Heart left ventricle (tissue), 16 donors: ENCODE measurements at regions not wholly inside any gene's neighbourhood (a gene's known extent, or its start where the extent isn't known, plus 50 kb on each side); places are given as distances from the start of the nearest gene placed in this dataset.
A peak's percentile ranks its signal among the peaks of the same experiment; 100 is the strongest.

ENCODE experiments used
- ATAC-seq, 4 donors: fragments of 200-7000 bp; cut with Tn5 transposase; one replicate each; pipeline ENCODE4 v1.9.1; 2020 to 2022; ENCODE audit warnings: moderate library complexity in 4 of 4, mild to moderate bottlenecking in 3 of 4, moderate number of reproducible peaks in 1 of 4
- DNase-seq, 5 donors: peaks; one replicate each; pipeline ENCODE4 v3.0.0-alpha.2; 2020
- H3K27ac ChIP-seq, 12 donors: fragments of 200-600 bp; sonication (generic) in 4 of 12; one replicate each; pipeline versions ENCODE4 v1.5.0 to v1.8.0; 2016 to 2022; ENCODE audit warnings: mild to moderate bottlenecking in 2 of 12
- H3K27me3 ChIP-seq, 9 donors: fragments of 200-600 bp; sonication (generic) in 2 of 9; one replicate each; pipeline versions ENCODE4 v1.5.1 to v1.8.0; 2016 to 2022; ENCODE audit warnings: mild to moderate bottlenecking in 3 of 9
- H3K36me3 ChIP-seq, 9 donors: fragments of 200-600 bp; sonication (generic) in 2 of 9; one replicate each; pipeline versions ENCODE4 v1.5.0 to v1.8.0; 2018 to 2022; ENCODE audit warnings: mild to moderate bottlenecking in 2 of 9
- H3K4me1 ChIP-seq, 12 donors: fragments of 200-600 bp; sonication (generic) in 4 of 12; one replicate each; pipeline versions ENCODE4 v1.5.0 to v1.8.0; 2016 to 2022; ENCODE audit warnings: mild to moderate bottlenecking in 3 of 12
- H3K4me3 ChIP-seq, 12 donors: fragments of 200-600 bp; sonication (generic) in 4 of 12; one replicate each; pipeline versions ENCODE4 v1.5.0 to v1.8.0; 2017 to 2022; ENCODE audit warnings: mild to moderate bottlenecking in 9 of 12, moderate library complexity in 4 of 12
- H3K9me3 ChIP-seq, 12 donors: fragments of 200-600 bp; sonication (generic) in 4 of 12; one replicate each; pipeline versions ENCODE4 v1.5.0 to v1.8.0; 2016 to 2022; ENCODE audit warnings: mild to moderate bottlenecking in 1 of 12
- CTCF ChIP-seq, 12 donors: fragments of 200-600 bp; sonication (generic) in 4 of 12; IDR thresholded peaks; one replicate each; pipeline versions ENCODE4 v1.5.0 to v1.8.0; 2018 to 2022; ENCODE audit warnings: antibody characterized with exemption in 12 of 12, mild to moderate bottlenecking in 5 of 12
- POLR2A ChIP-seq, 2 donors: fragments of 450-650 bp; IDR thresholded peaks; one replicate each; pipeline ENCODE4 v1.6.1; 2017; ENCODE audit warnings: antibody characterized with exemption in 2 of 2, mild to moderate bottlenecking in 2 of 2, moderate library complexity in 2 of 2
- WGBS, 4 donors: extraction: QIAGEN DNeasy Blood & Tissue Kit in 2 of 4; methylation state at CpG; one replicate each; pipeline versions ENCODE4 v1.1.5 to v1.1.7; 2013 to 2018; 5-methylcytosine and 5-hydroxymethylcytosine counted together
- intact Hi-C, 10 donors: fragments of 100-400 bp; cut with DNase I; formaldehyde crosslinking; loops; one replicate each; pipeline versions ENCODE4 v1.11.1 to v1.14.2; 2022
- donor health status: ischemic (EF 13 %, LVEDD 7.1; RV severe dilation, severe dysfunction).
- donor health status: healthy with polysubstance abuse.
- donor health status: DM: no; HTN: yes; CAD: no.
- donor health status: DM: no; HTN: no; CAD: no.
- donor health status: ischemic (EF 25% LVEDD 6.9; RV normal size, moderate dysfunction).
- donor health status: ischemic (EF 25% LVEDD 5.7; RV mildly dilated, moderate dysfunction).
- donor health status: healthy.
- donor health status: DM: yes; HTN: yes; CAD: no.
- donor health status: ischemic (EF 35%, LVEDD 5.7; RV mildly dilated, moderate dysfunction).
- donor health status: nonischemic (EF 11% LVEDD 7.7; RV severe dilation, severe dysfunction).
- donor health status: DM: yes; HTN: yes; CAD: no.
- donor health status: PGD.
- donor health status: ischemic (EF 29% LVEDD 5.4; RV normal size, mild dysfunction).
- donor health status: nonischemic (EF 23%, LVEDD 6.1; RV moderate dilation, normal function).

GRCh38 chr1:2952992-2953391, 68.3 kb upstream of the ACTRT2 start:
- intact Hi-C loops = no loop called here
- Histone ChIP-seq H3K27me3 (peaks cover 0 to 6% (median 0%) of the 10 kb centered on the region in 9 donors), H3K4me3 (no peak overlapping the region), H3K4me1 (peaks cover 0 to 5% (median 0%) of the 10 kb centered on the region in 12 donors), H3K9me3 (peaks cover 0 to 45% (median 19%) of the 10 kb centered on the region in 12 donors), H3K27ac (no peak overlapping the region), H3K36me3 (no peaks in the 10 kb centered on the region)
- whole genome bisulfite sequencing, 4 donors = 84 to 93% (median 90%) methylated on average over 7 of the region's 7 CpGs
- ATAC-seq (no peak), DNase-seq (no peak)
- TF ChIP-seq POLR2A (IDR thresholded peaks at IDR 0.05) (no peak), CTCF (IDR thresholded peaks at IDR 0.05) (no peak)

- WGBS, 4 donors = 77 to 86% (median 82%) methylated on average over 2 of the region's 2 CpGs
- Histone ChIP-seq H3K27me3 (peaks cover 0 to 4% (median 0%) of the 10 kb centered on the region in 9 donors), H3K36me3 (no peaks in the 10 kb centered on the region), H3K27ac (no peak overlapping the region), H3K4me1 (peaks cover 0 to 5% (median 0%) of the 10 kb centered on the region in 12 donors), H3K9me3 (peaks cover 0 to 52% (median 27%) of the 10 kb centered on the region in 12 donors), H3K4me3 (no peak overlapping the region)
- DNase-seq = no peak
- ATAC-seq = no peak
- intact Hi-C loops = no loop called here
- TF ChIP-seq POLR2A (IDR thresholded peaks at IDR 0.05) = no peak
- TF ChIP-seq CTCF (IDR thresholded peaks at IDR 0.05) = no peak
These were observed 67.5 kb upstream of the ACTRT2 start for GRCh38 chr1:2953688-2954285.

GRCh38 chr1:2955652-2956051, 65.6 kb upstream of the ACTRT2 start:
- H3K27ac ChIP-seq = no peak overlapping the region
- peaks cover 0 to 5% (median 0%) of the 10 kb centered on the region in 12 donors for H3K4me1 ChIP-seq
- no peaks in the 10 kb centered on the region for H3K27me3 ChIP-seq
- intact Hi-C loops = no loop called here
- no peak for ATAC-seq
- TF ChIP-seq CTCF (IDR thresholded peaks at IDR 0.05) (no peak), POLR2A (IDR thresholded peaks at IDR 0.05) (no peak)
- peaks cover 0 to 52% (median 28%) of the 10 kb centered on the region in 12 donors for H3K9me3 ChIP-seq
- peak in 1 of 5 donors; percentile 3 for DNase-seq
- H3K4me3 ChIP-seq = no peak overlapping the region
- H3K36me3 ChIP-seq = no peaks in the 10 kb centered on the region

- ATAC-seq = no peak
- H3K36me3 ChIP-seq = no peaks in the 10 kb centered on the region
- intact Hi-C loops = no loop called here
- H3K9me3 ChIP-seq = peaks cover 0 to 52% (median 28%) of the 10 kb centered on the region in 12 donors
- no peak overlapping the region for H3K4me3 ChIP-seq
- no peak overlapping the region for H3K27ac ChIP-seq
- peaks cover 0 to 5% (median 0%) of the 10 kb centered on the region in 12 donors for H3K4me1 ChIP-seq
- 59 to 73% (median 68%) methylated on average over 1 of the region's 1 CpG for WGBS, 4 donors
- no peak for DNase-seq
- TF ChIP-seq POLR2A (IDR thresholded peaks at IDR 0.05) (no peak), CTCF (IDR thresholded peaks at IDR 0.05) (no peak)
- no peaks in the 10 kb centered on the region for H3K27me3 ChIP-seq
These were observed 64.7 kb upstream of the ACTRT2 start for GRCh38 chr1:2956576-2956975.
